ENCODE measurements at regions not wholly inside any gene's neighbourhood (a gene's known extent, or its start where the extent isn't known, plus 50 kb on each side); places are given as distances from the start of the nearest gene placed in this dataset.

DNA sequence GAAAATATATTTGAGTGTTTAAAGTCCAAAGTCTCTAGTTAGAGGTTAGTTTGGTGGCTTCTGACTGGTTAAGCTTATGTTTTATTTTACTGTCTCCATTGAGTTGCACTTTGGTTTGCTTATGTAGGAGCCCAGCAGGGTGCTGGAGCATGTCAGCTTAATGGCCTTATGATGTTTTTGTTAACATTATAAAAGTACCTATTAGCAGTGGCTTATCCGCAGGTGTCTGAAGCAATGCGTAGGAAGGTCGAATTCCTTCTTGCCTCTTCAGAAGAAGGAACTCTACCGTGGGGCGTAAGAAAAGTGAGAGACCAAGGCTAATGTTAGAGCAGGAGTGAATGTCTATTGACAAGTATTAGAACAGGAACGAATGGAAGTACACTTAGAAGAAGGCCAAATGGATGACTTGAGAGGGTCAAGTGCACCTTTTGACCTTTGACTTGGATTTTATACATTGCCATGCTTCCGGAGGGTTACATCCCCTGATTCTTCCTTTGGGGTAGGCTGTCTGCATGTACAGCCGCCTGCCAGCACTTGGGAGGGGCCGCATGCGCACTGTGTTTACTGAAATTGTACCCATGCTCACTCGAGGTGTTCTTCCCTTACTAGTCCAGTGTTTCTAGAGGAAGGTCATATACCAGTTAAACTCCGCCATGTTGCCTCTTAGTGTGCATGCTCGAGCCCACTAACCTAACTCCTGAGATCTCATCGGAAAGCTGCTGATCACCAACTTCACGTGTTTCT lies 793.9 kb upstream of the PCDH9 start:
- TF ChIP-seq, protein P1, sequence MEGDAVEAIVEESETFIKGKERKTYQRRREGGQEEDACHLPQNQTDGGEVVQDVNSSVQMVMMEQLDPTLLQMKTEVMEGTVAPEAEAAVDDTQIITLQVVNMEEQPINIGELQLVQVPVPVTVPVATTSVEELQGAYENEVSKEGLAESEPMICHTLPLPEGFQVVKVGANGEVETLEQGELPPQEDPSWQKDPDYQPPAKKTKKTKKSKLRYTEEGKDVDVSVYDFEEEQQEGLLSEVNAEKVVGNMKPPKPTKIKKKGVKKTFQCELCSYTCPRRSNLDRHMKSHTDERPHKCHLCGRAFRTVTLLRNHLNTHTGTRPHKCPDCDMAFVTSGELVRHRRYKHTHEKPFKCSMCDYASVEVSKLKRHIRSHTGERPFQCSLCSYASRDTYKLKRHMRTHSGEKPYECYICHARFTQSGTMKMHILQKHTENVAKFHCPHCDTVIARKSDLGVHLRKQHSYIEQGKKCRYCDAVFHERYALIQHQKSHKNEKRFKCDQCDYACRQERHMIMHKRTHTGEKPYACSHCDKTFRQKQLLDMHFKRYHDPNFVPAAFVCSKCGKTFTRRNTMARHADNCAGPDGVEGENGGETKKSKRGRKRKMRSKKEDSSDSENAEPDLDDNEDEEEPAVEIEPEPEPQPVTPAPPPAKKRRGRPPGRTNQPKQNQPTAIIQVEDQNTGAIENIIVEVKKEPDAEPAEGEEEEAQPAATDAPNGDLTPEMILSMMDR (IDR thresholded peaks at IDR 0.05), result no peak
- TF ChIP-seq POLR2A (IDR thresholded peaks at IDR 0.05), result no peak
